CD4-positive, alpha-beta T cell treated with Interleukin-4 for 1 hour (primary cell): ENCODE measurements at regions not wholly inside any gene's neighbourhood (a gene's known extent, or its start where the extent isn't known, plus 50 kb on each side); places are given as distances from the start of the nearest gene placed in this dataset.

Experiments used
- DNase-seq, 2 donors: peaks; one replicate each; pipeline ENCODE4 v3.0.0-alpha.2; 2020 to 2022

GRCh38 chr7:41280491-41280890 lies 422.4 kb downstream of the INHBA start:
- no peak for DNase-seq

- DNase-seq, result no peak
Observed at GRCh38 chr7:41277561-41277960, 425.3 kb downstream of the INHBA start.

- no peak for DNase-seq
Observed at GRCh38 chr7:41275255-41275654, 427.6 kb downstream of the INHBA start.

- no peak for DNase-seq
Observed at GRCh38 chr7:41274179-41274578, 428.7 kb downstream of the INHBA start.

GRCh38 chr7:41272664-41273063 lies 430.2 kb downstream of the INHBA start:
- DNase-seq, result no peak

- no peak for DNase-seq
Observed at GRCh38 chr7:41268878-41269277, 434.0 kb downstream of the INHBA start.

GRCh38 chr7:41261080-41261479 lies 441.8 kb downstream of the INHBA start:
- no peak for DNase-seq

- no peak for DNase-seq
Observed at GRCh38 chr7:41257660-41258059, 445.2 kb downstream of the INHBA start.

- no peak for DNase-seq
Observed at GRCh38 chr7:41256186-41256945, 446.5 kb downstream of the INHBA start.

- DNase-seq, result no peak
Observed at GRCh38 chr7:41255716-41256115, 447.2 kb downstream of the INHBA start.

GRCh38 chr7:41255113-41255512 lies 447.8 kb downstream of the INHBA start:
- no peak for DNase-seq

GRCh38 chr7:41252957-41253356 lies 449.9 kb downstream of the INHBA start:
- DNase-seq, result no peak

- DNase-seq, result no peak
Observed at GRCh38 chr7:41252551-41252950, 450.3 kb downstream of the INHBA start.

GRCh38 chr7:41247143-41247865 lies 455.6 kb downstream of the INHBA start:
- no peak for DNase-seq

- peak in 1 of 2 donors; percentile 0 for DNase-seq
Observed at GRCh38 chr7:41245916-41246315, 457.0 kb downstream of the INHBA start.

- no peak for DNase-seq
Observed at GRCh38 chr7:41244246-41244645, 458.6 kb downstream of the INHBA start.

GRCh38 chr7:41241641-41242040 lies 461.2 kb downstream of the INHBA start:
- no peak for DNase-seq

GRCh38 chr7:41239596-41239995 lies 463.3 kb downstream of the INHBA start:
- no peak for DNase-seq

- no peak for DNase-seq
Observed at GRCh38 chr7:41238851-41239331, 464.0 kb downstream of the INHBA start.

- DNase-seq, result no peak
Observed at GRCh38 chr7:41237956-41238355, 464.9 kb downstream of the INHBA start.

GRCh38 chr7:41232086-41232485 lies 470.8 kb downstream of the INHBA start:
- DNase-seq, result no peak

GRCh38 chr7:41224063-41224763 lies 478.7 kb downstream of the INHBA start:
- no peak for DNase-seq

- no peak for DNase-seq
Observed at GRCh38 chr7:41222746-41223145, 480.1 kb downstream of the INHBA start.

GRCh38 chr7:41220266-41220665 lies 482.6 kb downstream of the INHBA start:
- no peak for DNase-seq
